MM.1S (cell line): ENCODE measurements at regions not wholly inside any gene's neighbourhood (a gene's known extent, or its start where the extent isn't known, plus 50 kb on each side); places are given as distances from the start of the nearest gene placed in this dataset.

Source experiments
- EZH2phosphoT487 ChIP-seq: fragments of 300-600 bp; sonication (generic); IDR thresholded peaks from 2 replicates; pipeline ENCODE4 v1.6.1; 2018; ENCODE audit warnings: antibody characterized with exemption, low read length
- TF ChIP-seq, protein P1 (sequence below): fragments of 300-600 bp; sonication (generic); IDR thresholded peaks from 2 replicates; pipeline ENCODE4 v1.5.1; 2016; ENCODE audit warnings: antibody characterized with exemption, low read length, mixed read lengths

DNA sequence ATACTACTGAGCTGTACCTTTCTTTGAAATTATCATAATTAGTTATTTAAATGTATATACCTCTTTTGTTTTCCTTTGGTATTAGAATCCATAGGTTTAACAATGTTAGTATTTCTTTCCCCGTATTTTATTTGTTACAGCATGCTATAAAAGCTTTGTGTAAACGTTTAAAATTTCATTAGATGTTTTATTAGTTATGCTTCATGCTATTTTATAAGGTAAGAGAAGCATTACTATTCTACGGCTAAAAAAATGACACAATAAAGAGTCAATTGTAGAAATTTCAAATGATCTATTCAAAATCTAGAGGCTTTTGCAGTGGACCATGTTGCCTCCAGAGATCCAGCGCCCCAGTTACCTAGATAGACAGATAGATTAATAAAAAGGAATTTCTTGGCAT is 1203.3 kb upstream of the IGFBP7 start:
- TF ChIP-seq, protein P1, sequence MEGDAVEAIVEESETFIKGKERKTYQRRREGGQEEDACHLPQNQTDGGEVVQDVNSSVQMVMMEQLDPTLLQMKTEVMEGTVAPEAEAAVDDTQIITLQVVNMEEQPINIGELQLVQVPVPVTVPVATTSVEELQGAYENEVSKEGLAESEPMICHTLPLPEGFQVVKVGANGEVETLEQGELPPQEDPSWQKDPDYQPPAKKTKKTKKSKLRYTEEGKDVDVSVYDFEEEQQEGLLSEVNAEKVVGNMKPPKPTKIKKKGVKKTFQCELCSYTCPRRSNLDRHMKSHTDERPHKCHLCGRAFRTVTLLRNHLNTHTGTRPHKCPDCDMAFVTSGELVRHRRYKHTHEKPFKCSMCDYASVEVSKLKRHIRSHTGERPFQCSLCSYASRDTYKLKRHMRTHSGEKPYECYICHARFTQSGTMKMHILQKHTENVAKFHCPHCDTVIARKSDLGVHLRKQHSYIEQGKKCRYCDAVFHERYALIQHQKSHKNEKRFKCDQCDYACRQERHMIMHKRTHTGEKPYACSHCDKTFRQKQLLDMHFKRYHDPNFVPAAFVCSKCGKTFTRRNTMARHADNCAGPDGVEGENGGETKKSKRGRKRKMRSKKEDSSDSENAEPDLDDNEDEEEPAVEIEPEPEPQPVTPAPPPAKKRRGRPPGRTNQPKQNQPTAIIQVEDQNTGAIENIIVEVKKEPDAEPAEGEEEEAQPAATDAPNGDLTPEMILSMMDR, result no peak
- no peak for TF ChIP-seq EZH2phosphoT487
